ENCODE measurements at regions not wholly inside any gene's neighbourhood (a gene's known extent, or its start where the extent isn't known, plus 50 kb on each side); places are given as distances from the start of the nearest gene placed in this dataset.

- DNase-seq (ENCODE audit: low spot score) = no peak
Measured at GRCh38 chr22:48001101-48001500, 1238.7 kb downstream of the TBC1D22A start.

- no peak for DNase-seq (ENCODE audit: low spot score)
Measured at GRCh38 chr22:47997612-47998011, 1235.2 kb downstream of the TBC1D22A start.

- no peak for DNase-seq (ENCODE audit: low spot score)
Measured at GRCh38 chr22:47997052-47997590, 1234.7 kb downstream of the TBC1D22A start.

DNA sequence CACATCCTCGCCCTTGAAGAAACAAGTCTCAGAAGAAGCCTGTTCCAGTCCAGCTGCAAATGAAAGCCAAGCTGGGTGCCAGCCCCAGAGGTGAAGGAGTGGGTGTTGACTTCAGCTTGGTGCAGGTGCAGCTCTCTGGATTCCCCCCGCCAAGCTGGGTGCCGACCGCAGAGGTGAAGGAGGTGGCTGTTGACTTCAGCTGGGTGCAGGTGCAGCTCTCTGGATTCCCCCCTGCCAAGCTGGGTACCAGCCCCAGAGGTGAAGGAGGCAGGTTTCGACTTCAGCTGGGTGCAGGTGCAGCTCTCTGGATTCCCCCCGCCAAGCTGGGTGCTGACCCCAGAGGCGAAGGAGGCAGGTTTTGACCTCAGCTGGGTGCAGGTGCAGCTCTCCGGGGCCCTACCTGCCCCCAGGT lies 1234.0 kb downstream of the TBC1D22A start:
- no peak for DNase-seq (ENCODE audit: low spot score)

- no peak for DNase-seq (ENCODE audit: low spot score)
Measured at GRCh38 chr22:47995718-47996117, 1233.3 kb downstream of the TBC1D22A start.

GRCh38 chr22:47995264-47995627 lies 1232.8 kb downstream of the TBC1D22A start:
- no peak for DNase-seq (ENCODE audit: low spot score)

- DNase-seq (ENCODE audit: low spot score) = no peak
Measured at GRCh38 chr22:47994601-47995263, 1232.3 kb downstream of the TBC1D22A start.

DNA sequence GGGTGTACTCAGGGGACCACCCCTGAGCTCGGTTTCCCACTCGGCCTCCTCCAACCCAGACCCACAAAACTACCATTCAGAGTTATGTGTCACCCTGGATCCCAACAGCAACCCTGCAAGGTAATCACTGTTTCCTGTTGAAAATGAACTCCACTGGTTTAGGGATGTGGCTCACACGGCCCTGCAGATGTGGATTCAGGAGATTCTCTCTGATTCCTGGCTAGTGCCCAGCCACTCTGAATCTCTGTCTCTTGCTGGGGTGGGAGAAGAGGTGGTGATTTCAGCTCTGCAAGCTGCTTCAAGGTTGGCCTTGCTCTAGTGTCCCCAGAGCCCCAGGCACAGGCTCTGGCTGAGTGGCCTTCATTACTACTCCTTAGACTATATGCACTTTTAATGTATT lies 1231.6 kb downstream of the TBC1D22A start:
- no peak for DNase-seq (ENCODE audit: low spot score)

- no peak for DNase-seq (ENCODE audit: low spot score)
Measured at GRCh38 chr22:47990481-47990880, 1228.0 kb downstream of the TBC1D22A start.

GRCh38 chr22:47987885-47988515 lies 1225.5 kb downstream of the TBC1D22A start:
- no peak for DNase-seq (ENCODE audit: low spot score)

DNA sequence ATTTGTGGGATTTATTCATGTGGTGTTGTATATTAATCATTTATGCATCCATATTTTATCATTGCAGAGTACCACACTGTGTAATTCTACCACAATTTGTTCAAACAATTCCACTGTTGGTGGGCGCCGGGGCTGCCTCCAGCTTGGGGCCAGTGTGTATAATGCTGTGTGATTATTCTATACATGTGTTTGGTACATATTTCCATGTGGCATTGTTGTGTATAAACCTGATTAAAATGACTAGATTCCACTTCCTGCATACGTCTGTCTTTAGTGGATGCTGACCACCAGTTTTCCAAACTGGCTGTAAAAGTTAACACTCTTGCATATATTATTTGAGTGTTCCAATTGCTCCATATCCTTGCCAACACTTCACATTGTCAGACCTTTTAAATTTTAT lies 1213.8 kb downstream of the TBC1D22A start:
- no peak for DNase-seq (ENCODE audit: low spot score)

DNA sequence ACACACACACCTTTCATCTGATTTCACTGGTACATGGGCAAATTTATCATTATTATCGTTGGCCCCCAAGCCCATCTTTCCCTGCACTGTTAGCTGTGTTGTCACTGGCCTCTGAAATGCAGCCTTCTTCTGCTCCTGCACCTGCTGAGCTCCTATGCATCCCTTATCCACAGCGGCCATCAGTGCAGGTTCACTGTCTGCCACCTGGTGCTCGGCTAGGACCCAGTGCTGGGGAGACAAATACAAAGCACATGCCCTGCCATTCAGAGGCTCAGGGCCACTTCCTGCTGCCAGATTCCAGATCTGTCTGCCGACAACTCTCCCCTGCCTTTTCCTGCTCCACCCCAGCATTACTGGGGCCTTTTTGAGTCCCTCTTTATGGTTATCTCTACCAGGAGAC lies 1205.4 kb downstream of the TBC1D22A start:
- DNase-seq (ENCODE audit: low spot score) = no peak

DNA sequence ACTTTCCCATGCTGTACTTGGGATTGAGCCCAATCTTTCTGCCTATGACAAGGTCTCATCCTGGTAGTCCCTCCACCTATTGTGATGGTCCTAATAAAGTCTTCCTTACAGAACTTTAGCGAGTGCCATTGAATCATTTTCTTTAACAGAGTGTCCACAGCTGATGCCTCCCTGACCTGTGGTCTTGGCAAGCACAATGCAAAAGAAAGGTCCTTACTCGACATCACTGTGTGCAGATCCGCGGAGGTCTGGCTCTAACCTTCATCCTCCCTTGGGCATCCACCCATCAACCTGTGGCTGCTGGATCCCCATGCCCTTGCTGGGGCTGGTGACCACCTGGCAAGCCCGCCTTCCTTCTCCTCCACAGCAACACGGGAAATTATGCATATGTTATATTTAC lies 1203.9 kb downstream of the TBC1D22A start:
- no peak for DNase-seq (ENCODE audit: low spot score)

DNA sequence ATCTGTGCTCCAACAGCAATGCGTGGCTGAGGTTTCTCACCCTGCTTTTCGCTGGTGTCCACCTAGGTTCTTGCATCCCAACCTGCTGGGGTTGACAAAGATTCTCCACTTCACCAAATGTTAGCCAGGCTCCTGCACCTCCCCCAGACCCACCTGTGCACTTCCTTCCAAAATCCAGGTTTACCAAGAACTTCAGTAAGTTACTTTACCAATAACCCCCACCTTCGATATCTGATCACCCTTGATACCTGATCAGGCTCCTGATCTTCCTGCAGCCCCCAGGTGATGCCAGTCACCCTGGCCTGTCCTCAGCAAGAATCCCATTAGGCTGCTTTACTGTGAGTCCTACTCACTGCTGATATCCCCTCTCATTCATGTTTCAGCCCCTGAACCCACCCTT lies 1203.4 kb downstream of the TBC1D22A start:
- DNase-seq (ENCODE audit: low spot score) = no peak

DNA sequence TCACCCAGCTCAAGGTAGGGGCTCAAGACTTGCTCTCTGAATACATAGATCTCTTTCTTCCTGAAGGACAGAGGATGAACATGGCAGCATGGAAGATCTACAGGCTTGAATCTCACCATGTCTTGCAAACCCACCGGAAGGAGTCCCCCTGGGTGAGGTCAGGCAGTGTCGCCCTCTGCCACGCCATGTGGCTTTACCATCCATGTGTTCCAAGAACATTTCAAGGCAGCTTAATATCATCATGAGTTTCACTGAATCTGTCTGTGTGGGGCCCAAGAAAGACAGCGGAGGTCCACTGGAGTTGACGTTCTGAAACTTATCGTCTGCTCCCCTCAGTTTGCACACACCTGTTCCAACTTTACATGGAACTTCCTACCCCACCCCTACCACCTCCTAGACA lies 1202.6 kb downstream of the TBC1D22A start:
- DNase-seq (ENCODE audit: low spot score) = no peak

GRCh38 chr22:47963660-47964059 lies 1201.2 kb downstream of the TBC1D22A start:
- DNase-seq (ENCODE audit: low spot score) = no peak

DNA sequence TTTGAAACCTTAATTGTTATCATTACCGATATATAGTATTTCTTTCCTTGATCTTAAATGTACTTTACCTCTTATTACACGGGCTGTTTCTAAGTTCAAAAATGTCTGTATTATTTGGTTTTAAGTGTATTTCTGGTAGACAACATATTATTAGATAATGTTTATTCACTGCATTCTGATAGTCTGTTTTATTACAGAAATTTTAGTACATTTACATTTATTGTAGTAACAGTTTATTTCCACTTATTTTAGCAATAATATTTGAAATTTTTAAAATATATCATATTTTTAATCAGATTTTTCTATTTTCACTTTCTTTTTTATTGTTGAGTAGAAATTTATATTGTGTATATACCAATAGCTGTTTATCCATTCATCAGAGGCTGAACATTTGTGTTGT lies 1195.2 kb downstream of the TBC1D22A start:
- no peak for DNase-seq (ENCODE audit: low spot score)

DNA sequence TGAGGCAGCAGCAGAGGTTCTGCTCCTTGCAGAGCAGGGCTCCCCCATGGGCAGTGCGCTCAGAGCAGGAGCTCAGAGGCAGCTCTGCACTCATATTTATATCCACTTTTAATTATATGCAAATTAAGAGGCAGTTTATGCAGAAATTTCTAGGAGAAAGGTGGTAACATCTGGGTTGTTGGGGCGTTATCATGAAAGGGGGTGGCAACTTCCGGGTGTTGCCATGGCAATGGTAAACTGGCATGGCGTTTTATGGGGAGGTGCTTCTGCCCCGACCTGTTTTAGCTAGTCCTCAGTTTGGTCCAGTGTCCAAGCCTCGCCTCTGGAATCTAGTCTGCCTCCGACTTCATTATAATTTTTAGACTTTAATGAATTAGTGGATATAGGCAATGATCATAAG lies 1191.7 kb downstream of the TBC1D22A start:
- DNase-seq (ENCODE audit: low spot score) = no peak

DNA sequence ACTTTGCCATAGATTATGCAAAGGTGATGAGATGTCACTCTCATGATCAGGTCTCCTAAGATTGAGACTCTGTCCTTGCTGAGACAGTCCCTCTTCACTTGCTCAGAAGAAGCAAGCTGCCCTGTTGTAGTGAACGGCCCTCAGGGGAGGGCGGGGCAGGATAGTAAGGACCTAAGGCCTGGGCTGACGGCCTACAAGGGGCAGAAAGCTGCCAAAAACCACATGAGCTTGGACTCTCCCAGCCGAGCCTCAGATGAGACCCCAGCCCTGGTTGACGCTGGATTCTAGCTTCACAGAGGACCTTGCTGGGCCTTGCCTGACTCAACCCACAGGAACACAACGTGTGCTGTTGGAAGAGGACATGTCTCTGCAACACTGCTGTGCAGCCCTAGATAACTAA lies 1182.5 kb downstream of the TBC1D22A start:
- no peak for DNase-seq (ENCODE audit: low spot score)

DNA sequence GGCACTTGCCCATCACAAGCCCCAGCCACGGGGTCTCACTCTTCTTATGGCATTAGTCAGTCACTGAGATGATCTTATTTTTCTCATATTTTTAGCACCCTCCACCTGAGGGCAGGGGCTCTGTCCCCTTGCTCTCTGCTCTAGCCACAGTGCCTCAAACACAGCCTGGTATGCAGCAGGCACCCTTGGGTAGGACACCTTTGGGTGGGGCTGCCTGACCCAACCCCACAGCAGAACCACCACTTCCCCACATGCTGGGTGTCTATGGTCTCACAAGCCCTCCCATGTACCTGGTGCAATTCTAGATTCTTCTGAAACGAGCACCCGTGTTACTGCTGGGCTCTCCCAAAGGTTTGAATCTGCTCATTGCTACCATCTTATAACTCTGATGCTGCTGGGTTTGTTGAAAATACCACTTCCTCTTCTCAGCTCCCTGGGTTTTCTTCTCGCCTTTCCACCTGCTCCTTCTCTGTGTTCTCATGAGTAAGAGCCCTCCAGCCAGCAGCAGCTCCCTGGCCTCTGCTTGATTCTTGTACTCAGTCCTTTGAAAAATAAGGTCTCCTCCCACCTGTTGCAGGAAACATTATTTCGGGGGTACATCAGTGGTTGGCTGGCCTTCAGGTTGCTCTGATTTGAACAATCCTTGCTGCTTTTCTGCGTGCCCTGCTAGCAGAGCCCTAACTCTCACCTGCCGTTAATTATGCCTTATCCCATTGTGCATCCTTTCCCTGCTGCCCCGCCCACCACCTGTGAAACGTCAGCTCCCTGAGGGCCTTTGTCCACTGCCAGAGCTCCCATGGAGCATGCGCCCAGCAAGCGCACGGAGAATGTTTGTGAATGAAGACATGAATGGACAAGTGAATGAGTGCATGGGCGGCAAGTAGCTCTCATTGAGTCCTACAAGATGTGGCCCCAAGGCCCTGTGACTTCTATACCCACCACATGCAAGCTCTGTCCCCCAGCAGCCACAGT lies 1181.6 kb downstream of the TBC1D22A start:
- no peak for DNase-seq (ENCODE audit: low spot score)

GRCh38 chr22:47940211-47940610 lies 1177.8 kb downstream of the TBC1D22A start:
- DNase-seq (ENCODE audit: low spot score) = no peak

DNA sequence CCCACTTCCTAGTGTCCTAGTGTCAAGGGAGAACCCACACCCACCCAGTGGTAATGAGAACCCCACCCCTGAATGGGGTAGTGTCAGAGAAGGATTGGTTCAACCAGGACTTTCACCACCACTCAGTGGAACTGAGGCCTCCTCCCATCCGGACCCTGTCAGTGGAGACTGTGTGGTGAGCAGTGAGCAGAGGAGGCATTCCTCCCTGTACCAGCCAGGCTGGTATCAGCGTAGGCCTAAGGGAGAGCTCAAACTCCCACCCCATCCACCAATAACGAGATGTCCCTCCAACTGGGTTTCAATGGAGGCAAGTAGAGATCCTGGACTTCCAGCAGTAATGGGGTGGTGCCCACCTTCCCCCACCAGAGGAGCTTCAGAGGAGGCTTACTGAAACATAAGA lies 1171.4 kb downstream of the TBC1D22A start:
- DNase-seq (ENCODE audit: low spot score) = no peak

- no peak for DNase-seq (ENCODE audit: low spot score)
Measured at GRCh38 chr22:47933226-47933625, 1170.8 kb downstream of the TBC1D22A start.

Measured in putamen (tissue), 1 donor.